Lower leg skin (tissue), 4 donors: ENCODE measurements at regions not wholly inside any gene's neighbourhood (a gene's known extent, or its start where the extent isn't known, plus 50 kb on each side); places are given as distances from the start of the nearest gene placed in this dataset.

Source experiments
- DNase-seq, 2 donors: peaks; one replicate each; pipeline ENCODE4 v3.0.0-alpha.2; 2019; ENCODE audit warnings: low spot score in 2 of 2
- H3K4me3 ChIP-seq: fragments of 200-600 bp; sonication (generic); 2 replicates; pipeline ENCODE4 v1.5.1; 2017; ENCODE audit warnings: mild to moderate bottlenecking, low read depth; ENCODE audit not compliant: poor library complexity, severe bottlenecking
- POLR2A ChIP-seq, 2 donors: fragments of 450-650 bp; IDR thresholded peaks; one replicate each; pipeline ENCODE4 v1.6.1; 2016 to 2017; ENCODE audit warnings: antibody characterized with exemption in 2 of 2, mild to moderate bottlenecking in 1 of 2, moderate library complexity in 1 of 2
- WGBS, 2 donors: methylation state at CpG; one replicate each; pipeline ENCODE4 v1.1.5; 2018; 5-methylcytosine and 5-hydroxymethylcytosine counted together
- intact Hi-C: fragments of 100-400 bp; cut with DNase I; formaldehyde crosslinking; loops from one replicate; pipeline ENCODE4 v1.15.0; 2023; ENCODE audit warnings: low total_unique reads
- TF ChIP-seq, protein P1 (sequence below), 3 donors: fragments of 450-650 bp; IDR thresholded peaks; one replicate each; pipeline ENCODE4 v1.5.1; 2016; ENCODE audit warnings: antibody characterized with exemption in 3 of 3, mild to moderate bottlenecking in 3 of 3, moderate library complexity in 2 of 3

- no peak for DNase-seq
- TF ChIP-seq POLR2A (IDR thresholded peaks at IDR 0.05) = no peak
- TF ChIP-seq, protein P1, sequence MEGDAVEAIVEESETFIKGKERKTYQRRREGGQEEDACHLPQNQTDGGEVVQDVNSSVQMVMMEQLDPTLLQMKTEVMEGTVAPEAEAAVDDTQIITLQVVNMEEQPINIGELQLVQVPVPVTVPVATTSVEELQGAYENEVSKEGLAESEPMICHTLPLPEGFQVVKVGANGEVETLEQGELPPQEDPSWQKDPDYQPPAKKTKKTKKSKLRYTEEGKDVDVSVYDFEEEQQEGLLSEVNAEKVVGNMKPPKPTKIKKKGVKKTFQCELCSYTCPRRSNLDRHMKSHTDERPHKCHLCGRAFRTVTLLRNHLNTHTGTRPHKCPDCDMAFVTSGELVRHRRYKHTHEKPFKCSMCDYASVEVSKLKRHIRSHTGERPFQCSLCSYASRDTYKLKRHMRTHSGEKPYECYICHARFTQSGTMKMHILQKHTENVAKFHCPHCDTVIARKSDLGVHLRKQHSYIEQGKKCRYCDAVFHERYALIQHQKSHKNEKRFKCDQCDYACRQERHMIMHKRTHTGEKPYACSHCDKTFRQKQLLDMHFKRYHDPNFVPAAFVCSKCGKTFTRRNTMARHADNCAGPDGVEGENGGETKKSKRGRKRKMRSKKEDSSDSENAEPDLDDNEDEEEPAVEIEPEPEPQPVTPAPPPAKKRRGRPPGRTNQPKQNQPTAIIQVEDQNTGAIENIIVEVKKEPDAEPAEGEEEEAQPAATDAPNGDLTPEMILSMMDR (IDR thresholded peaks at IDR 0.05) = no peak
- no peak overlapping the region for H3K4me3 ChIP-seq
- intact Hi-C loops = no loop called here
Observed at GRCh38 chr13:109587689-109588088, 198.7 kb downstream of the IRS2 start.

DNA sequence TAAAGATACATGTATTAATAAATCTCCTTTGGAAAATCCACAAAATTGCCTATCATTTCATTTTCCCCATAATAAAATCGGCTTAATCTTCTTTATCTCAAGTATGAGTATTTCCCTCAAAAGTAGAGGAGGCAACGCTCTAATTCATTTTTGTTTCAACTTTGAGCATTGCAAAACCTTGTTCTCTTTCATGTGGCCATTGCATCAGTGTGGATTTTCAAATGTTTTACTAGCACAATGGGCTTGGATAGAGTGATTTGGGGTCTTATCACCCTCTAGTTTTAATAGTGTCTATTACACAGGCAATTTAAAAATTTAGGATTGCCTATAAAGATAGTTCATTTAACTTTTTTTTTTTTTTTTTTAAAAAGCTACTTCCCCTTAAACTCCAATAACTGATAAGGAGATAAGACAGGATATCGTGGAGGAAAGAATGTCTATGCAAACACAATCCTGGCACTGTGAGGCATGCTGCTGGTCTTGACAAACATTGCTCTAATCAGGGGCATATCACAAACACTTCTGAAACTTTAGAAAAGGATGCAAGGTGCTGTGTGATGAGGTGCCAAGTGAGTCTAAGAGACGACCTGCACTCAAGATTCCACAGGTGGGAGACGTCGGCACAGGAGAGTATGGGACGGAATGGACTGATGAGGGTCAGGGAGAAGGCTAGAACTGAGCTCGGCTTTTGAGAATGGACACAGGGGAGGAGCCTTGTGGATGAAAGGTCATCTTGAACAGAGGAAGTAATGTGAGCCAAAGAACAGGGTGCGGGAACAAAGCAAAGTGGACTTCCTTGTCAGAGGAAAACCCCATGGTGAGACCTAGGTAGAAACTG is 199.7 kb downstream of the IRS2 start:
- no peak overlapping the region for H3K4me3 ChIP-seq
- 76 to 82% methylated on average over 9 of the region's 9 CpGs for WGBS, 2 donors
- no peak for TF ChIP-seq POLR2A (IDR thresholded peaks at IDR 0.05)
- TF ChIP-seq, protein P1 (IDR thresholded peaks at IDR 0.05) = no peak
- intact Hi-C loops = no loop called here
- DNase-seq = no peak

GRCh38 chr13:109584844-109585361 is 201.5 kb downstream of the IRS2 start:
- 53 to 56% methylated on average over 5 of the region's 5 CpGs for WGBS, 2 donors
- intact Hi-C loops = no loop called here
- TF ChIP-seq, protein P1 (IDR thresholded peaks at IDR 0.05) = no peak
- no peak for TF ChIP-seq POLR2A (IDR thresholded peaks at IDR 0.05)
- H3K4me3 ChIP-seq = no peak overlapping the region
- no peak for DNase-seq

DNA sequence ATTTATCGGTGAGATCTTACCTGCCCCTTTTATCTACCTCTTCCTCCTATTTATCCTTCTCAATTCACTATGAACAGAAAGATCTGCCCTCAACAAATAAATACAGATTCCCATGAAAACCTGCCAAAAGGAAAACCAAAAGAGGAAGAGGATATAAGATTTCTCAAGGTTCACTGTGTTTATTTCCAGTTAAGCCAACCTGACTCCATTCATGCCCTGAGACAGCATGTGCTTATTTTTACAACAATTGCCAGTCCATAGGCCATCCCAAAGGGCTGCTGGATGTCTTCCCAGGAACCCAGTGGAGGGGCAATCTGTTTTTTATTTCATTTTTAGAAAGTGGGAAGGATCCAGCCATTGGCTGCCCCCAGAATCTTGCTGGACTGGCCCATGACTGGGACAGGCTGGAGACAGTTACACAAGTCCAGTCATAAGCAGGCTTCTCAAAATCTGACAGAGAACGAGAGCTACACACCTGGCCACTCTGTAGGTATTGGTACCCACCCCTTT is 209.1 kb downstream of the IRS2 start:
- 82 to 92% methylated on average over 2 of the region's 2 CpGs for WGBS, 2 donors
- intact Hi-C loops = no loop called here
- TF ChIP-seq POLR2A (IDR thresholded peaks at IDR 0.05) = no peak
- TF ChIP-seq, protein P1 (IDR thresholded peaks at IDR 0.05) = no peak
- no peak overlapping the region for H3K4me3 ChIP-seq
- no peak for DNase-seq

- intact Hi-C loops = no loop called here
- no peak for DNase-seq
- 90 to 91% methylated on average over 6 of the region's 6 CpGs for WGBS, 2 donors
Observed at GRCh38 chr13:109576331-109576813, 210.0 kb downstream of the IRS2 start.

More at GRCh38 chr13:109576331-109576813, 210.0 kb downstream of the IRS2 start:
- no peak overlapping the region for H3K4me3 ChIP-seq
- no peak for TF ChIP-seq POLR2A (IDR thresholded peaks at IDR 0.05)
- TF ChIP-seq, protein P1 (IDR thresholded peaks at IDR 0.05) = no peak
